ENCODE measurements at regions not wholly inside any gene's neighbourhood (a gene's known extent, or its start where the extent isn't known, plus 50 kb on each side); places are given as distances from the start of the nearest gene placed in this dataset.

- no peak for DNase-seq
Observed at GRCh38 chr17:72534265-72534664, 413.4 kb downstream of the SOX9 start.

GRCh38 chr17:72534776-72535175 lies 414.0 kb downstream of the SOX9 start:
- no peak for DNase-seq

GRCh38 chr17:72535346-72535745 lies 414.5 kb downstream of the SOX9 start:
- no peak for DNase-seq

- DNase-seq: no peak
Observed at GRCh38 chr17:72535779-72536178, 415.0 kb downstream of the SOX9 start.

GRCh38 chr17:72536788-72537187 lies 416.0 kb downstream of the SOX9 start:
- DNase-seq: no peak

GRCh38 chr17:72538443-72538842 lies 417.6 kb downstream of the SOX9 start:
- no peak for DNase-seq

GRCh38 chr17:72538901-72539352 lies 418.1 kb downstream of the SOX9 start:
- DNase-seq: no peak

- peak; percentile 64 for DNase-seq
Observed at GRCh38 chr17:72539981-72540897, 419.4 kb downstream of the SOX9 start.

GRCh38 chr17:72542317-72542716 lies 421.5 kb downstream of the SOX9 start:
- no peak for DNase-seq

- DNase-seq: no peak
Observed at GRCh38 chr17:72545766-72546165, 424.9 kb downstream of the SOX9 start.

- DNase-seq: no peak
Observed at GRCh38 chr17:72553051-72553755, 432.4 kb downstream of the SOX9 start.

- no peak for DNase-seq
Observed at GRCh38 chr17:72554508-72554907, 433.7 kb downstream of the SOX9 start.

GRCh38 chr17:72555052-72555451 lies 434.2 kb downstream of the SOX9 start:
- DNase-seq: no peak

- peak; percentile 79 for DNase-seq
Observed at GRCh38 chr17:72556944-72557826, 436.4 kb downstream of the SOX9 start.

GRCh38 chr17:72558971-72559476 lies 438.2 kb downstream of the SOX9 start:
- no peak for DNase-seq

GRCh38 chr17:72560303-72561247 lies 439.8 kb downstream of the SOX9 start:
- peak; percentile 18 for DNase-seq

- no peak for DNase-seq
Observed at GRCh38 chr17:72561266-72561665, 440.4 kb downstream of the SOX9 start.

GRCh38 chr17:72561680-72562079 lies 440.9 kb downstream of the SOX9 start:
- no peak for DNase-seq

- DNase-seq: no peak
Observed at GRCh38 chr17:72562615-72563188, 441.9 kb downstream of the SOX9 start.

GRCh38 chr17:72563952-72564351 lies 443.1 kb downstream of the SOX9 start:
- DNase-seq: no peak

GRCh38 chr17:72565006-72565405 lies 444.2 kb downstream of the SOX9 start:
- DNase-seq: no peak
